Tibial artery (tissue), 4 donors: ENCODE measurements at regions not wholly inside any gene's neighbourhood (a gene's known extent, or its start where the extent isn't known, plus 50 kb on each side); places are given as distances from the start of the nearest gene placed in this dataset.

Experiments
- DNase-seq, 2 donors: peaks; one replicate each; pipeline ENCODE4 v3.0.0-alpha.2; 2019
- H3K27ac ChIP-seq, 2 donors: fragments of 200-600 bp; sonication (generic) in 1 of 2; 1 replicate in 1 of 2; 2 replicates in 1 of 2; pipeline ENCODE4 v1.5.1; 2018 to 2019; ENCODE audit warnings: mild to moderate bottlenecking in 1 of 2
- H3K27me3 ChIP-seq, 2 donors: fragments of 200-600 bp; sonication (generic) in 1 of 2; one replicate each; pipeline versions ENCODE4 v1.5.1 to v1.6.0; 2016 to 2019
- H3K36me3 ChIP-seq, 3 donors: fragments of 200-600 bp; sonication (generic) in 2 of 3; one replicate each; pipeline ENCODE4 v1.5.1; 2016 to 2019; ENCODE audit warnings: mild to moderate bottlenecking in 2 of 3
- H3K4me1 ChIP-seq, 4 donors: fragments of 200-600 bp; sonication (generic) in 2 of 4; 1 replicate in 3 of 4; 2 replicates in 1 of 4; pipeline ENCODE4 v1.5.1; 2016 to 2019
- H3K4me3 ChIP-seq, 2 donors: fragments of 200-600 bp; sonication (generic) in 1 of 2; 1 replicate in 1 of 2; 2 replicates in 1 of 2; pipeline ENCODE4 v1.5.1; 2018 to 2019; ENCODE audit warnings: mild to moderate bottlenecking in 2 of 2
- H3K9me3 ChIP-seq, 3 donors: fragments of 200-600 bp; sonication (generic) in 1 of 3; one replicate each; pipeline ENCODE4 v1.5.1; 2016 to 2019
- CTCF ChIP-seq, 2 experiments: fragments of 200-600 bp in 1 of 2; fragments of 450-650 bp in 1 of 2; IDR thresholded peaks; one replicate each; pipeline ENCODE4 v1.5.1; 2017 to 2019; ENCODE audit warnings: antibody characterized with exemption in 2 of 2, mild to moderate bottlenecking in 1 of 2, moderate library complexity in 1 of 2
- intact Hi-C: fragments of 100-400 bp; cut with DNase I; formaldehyde crosslinking; loops from one replicate; pipeline ENCODE4 v1.15.0; 2023; ENCODE audit warnings: low total_unique reads

- no peak for TF ChIP-seq CTCF (IDR thresholded peaks at IDR 0.05)
- Histone ChIP-seq H3K9me3 (no peaks in the 10 kb centered on the region), H3K4me3 (no peak overlapping the region), H3K27ac (no peak overlapping the region), H3K27me3 (no peaks in the 10 kb centered on the region), H3K36me3 (no peaks in the 10 kb centered on the region), H3K4me1 (no peaks in the 10 kb centered on the region)
- intact Hi-C loops = no loop called here
- no peak for DNase-seq
Observed at GRCh38 chr3:95627293-95627692, 1187.1 kb upstream of the EPHA6 start.

- intact Hi-C loops = no loop called here
- no peak overlapping the region for H3K4me3 ChIP-seq
- H3K9me3 ChIP-seq = no peaks in the 10 kb centered on the region
- H3K4me1 ChIP-seq = no peaks in the 10 kb centered on the region
- H3K36me3 ChIP-seq = no peaks in the 10 kb centered on the region
- no peaks in the 10 kb centered on the region for H3K27me3 ChIP-seq
- TF ChIP-seq CTCF (IDR thresholded peaks at IDR 0.05) = no peak
- H3K27ac ChIP-seq = no peak overlapping the region
- no peak for DNase-seq
Observed at GRCh38 chr3:95627697-95628096, 1186.7 kb upstream of the EPHA6 start.

- Histone ChIP-seq H3K4me1 (no peaks in the 10 kb centered on the region), H3K9me3 (no peaks in the 10 kb centered on the region), H3K36me3 (no peaks in the 10 kb centered on the region), H3K27ac (no peak overlapping the region), H3K4me3 (no peak overlapping the region), H3K27me3 (no peaks in the 10 kb centered on the region)
- no peak for DNase-seq
- intact Hi-C loops = no loop called here
- TF ChIP-seq CTCF (IDR thresholded peaks at IDR 0.05) = no peak
Observed at GRCh38 chr3:95629802-95630201, 1184.6 kb upstream of the EPHA6 start.

- Histone ChIP-seq H3K36me3 (no peaks in the 10 kb centered on the region), H3K27ac (no peak overlapping the region), H3K4me1 (no peaks in the 10 kb centered on the region), H3K27me3 (no peaks in the 10 kb centered on the region), H3K4me3 (no peak overlapping the region), H3K9me3 (peaks cover 0 to 10% (median 5%) of the 10 kb centered on the region in 3 donors)
- DNase-seq = no peak
- intact Hi-C loops = no loop called here
- no peak for TF ChIP-seq CTCF (IDR thresholded peaks at IDR 0.05)
Observed at GRCh38 chr3:95645291-95645690, 1169.1 kb upstream of the EPHA6 start.

GRCh38 chr3:95654570-95655362 is 1159.6 kb upstream of the EPHA6 start:
- Histone ChIP-seq H3K36me3 (no peaks in the 10 kb centered on the region), H3K9me3 (no peaks in the 10 kb centered on the region), H3K27me3 (no peaks in the 10 kb centered on the region), H3K27ac (no peak overlapping the region), H3K4me1 (no peaks in the 10 kb centered on the region), H3K4me3 (no peak overlapping the region)
- no peak for TF ChIP-seq CTCF (IDR thresholded peaks at IDR 0.05)
- intact Hi-C loops = no loop called here
- no peak for DNase-seq
